ENCODE measurements at regions not wholly inside any gene's neighbourhood (a gene's known extent, or its start where the extent isn't known, plus 50 kb on each side); places are given as distances from the start of the nearest gene placed in this dataset.

GRCh38 chr1:90561911-90562310, 155.2 kb downstream of the BARHL2 start:
- no peaks in the 10 kb centered on the region for H3K36me3 ChIP-seq (ENCODE audit: control insufficient read depth, insufficient read depth, low read length)
- no peaks in the 10 kb centered on the region for H3K9me3 ChIP-seq (ENCODE audit: control insufficient read depth, low read length)
- 4 to 17% methylated on average over 3 of the region's 3 CpGs for WGBS, 2 experiments
- H3K27me3 ChIP-seq (ENCODE audit: control insufficient read depth, insufficient read depth, low read length, poor library complexity, severe bottlenecking) = no peaks in the 10 kb centered on the region
- H3K4me3 ChIP-seq (ENCODE audit: insufficient read depth, low read depth, low read length) = no peak overlapping the region
- no peaks in the 10 kb centered on the region for H3K4me1 ChIP-seq (ENCODE audit: control insufficient read depth, insufficient read depth, low read length)
- H3K27ac ChIP-seq (ENCODE audit: insufficient read depth, low read depth, low read length, poor library complexity, severe bottlenecking) = no peak overlapping the region

GRCh38 chr1:90561103-90561783, 155.9 kb downstream of the BARHL2 start:
- Histone ChIP-seq H3K27me3 (ENCODE audit: control insufficient read depth, insufficient read depth, low read length, poor library complexity, severe bottlenecking) (no peaks in the 10 kb centered on the region), H3K4me3 (ENCODE audit: insufficient read depth, low read depth, low read length) (no peak overlapping the region), H3K4me1 (ENCODE audit: control insufficient read depth, insufficient read depth, low read length) (no peaks in the 10 kb centered on the region), H3K27ac (ENCODE audit: insufficient read depth, low read depth, low read length, poor library complexity, severe bottlenecking) (no peak overlapping the region), H3K9me3 (ENCODE audit: control insufficient read depth, low read length) (no peaks in the 10 kb centered on the region), H3K36me3 (ENCODE audit: control insufficient read depth, insufficient read depth, low read length) (no peaks in the 10 kb centered on the region)
- WGBS, 2 experiments = 61 to 64% methylated on average over 7 of the region's 7 CpGs

GRCh38 chr1:90558754-90559378, 158.2 kb downstream of the BARHL2 start:
- Histone ChIP-seq H3K27ac (ENCODE audit: insufficient read depth, low read depth, low read length, poor library complexity, severe bottlenecking) (no peak overlapping the region), H3K4me1 (ENCODE audit: control insufficient read depth, insufficient read depth, low read length) (no peaks in the 10 kb centered on the region), H3K36me3 (ENCODE audit: control insufficient read depth, insufficient read depth, low read length) (no peaks in the 10 kb centered on the region), H3K9me3 (ENCODE audit: control insufficient read depth, low read length) (no peaks in the 10 kb centered on the region), H3K27me3 (ENCODE audit: control insufficient read depth, insufficient read depth, low read length, poor library complexity, severe bottlenecking) (no peaks in the 10 kb centered on the region), H3K4me3 (ENCODE audit: insufficient read depth, low read depth, low read length) (no peak overlapping the region)
- WGBS, 2 experiments = 88 to 92% methylated on average over 6 of the region's 6 CpGs

GRCh38 chr1:90558126-90558525, 159.0 kb downstream of the BARHL2 start:
- Histone ChIP-seq H3K27me3 (ENCODE audit: control insufficient read depth, insufficient read depth, low read length, poor library complexity, severe bottlenecking) (no peaks in the 10 kb centered on the region), H3K9me3 (ENCODE audit: control insufficient read depth, low read length) (no peaks in the 10 kb centered on the region), H3K4me3 (ENCODE audit: insufficient read depth, low read depth, low read length) (no peak overlapping the region), H3K27ac (ENCODE audit: insufficient read depth, low read depth, low read length, poor library complexity, severe bottlenecking) (no peak overlapping the region), H3K36me3 (ENCODE audit: control insufficient read depth, insufficient read depth, low read length) (no peaks in the 10 kb centered on the region), H3K4me1 (ENCODE audit: control insufficient read depth, insufficient read depth, low read length) (no peaks in the 10 kb centered on the region)
- WGBS, 2 experiments = 72 to 79% methylated on average over 1 of the region's 1 CpG

- no peaks in the 10 kb centered on the region for H3K4me1 ChIP-seq (ENCODE audit: control insufficient read depth, insufficient read depth, low read length)
- no peak overlapping the region for H3K27ac ChIP-seq (ENCODE audit: insufficient read depth, low read depth, low read length, poor library complexity, severe bottlenecking)
- 91 to 96% methylated on average over 4 of the region's 4 CpGs for WGBS, 2 experiments
- no peak overlapping the region for H3K4me3 ChIP-seq (ENCODE audit: insufficient read depth, low read depth, low read length)
- no peaks in the 10 kb centered on the region for H3K9me3 ChIP-seq (ENCODE audit: control insufficient read depth, low read length)
- no peaks in the 10 kb centered on the region for H3K27me3 ChIP-seq (ENCODE audit: control insufficient read depth, insufficient read depth, low read length, poor library complexity, severe bottlenecking)
- no peaks in the 10 kb centered on the region for H3K36me3 ChIP-seq (ENCODE audit: control insufficient read depth, insufficient read depth, low read length)
Observed at GRCh38 chr1:90557706-90558105, 159.4 kb downstream of the BARHL2 start.

GRCh38 chr1:90550626-90551406, 166.3 kb downstream of the BARHL2 start:
- Histone ChIP-seq H3K27me3 (ENCODE audit: control insufficient read depth, insufficient read depth, low read length, poor library complexity, severe bottlenecking) (no peaks in the 10 kb centered on the region), H3K4me1 (ENCODE audit: control insufficient read depth, insufficient read depth, low read length) (peaks cover 2% of the 10 kb centered on the region), H3K36me3 (ENCODE audit: control insufficient read depth, insufficient read depth, low read length) (no peaks in the 10 kb centered on the region), H3K4me3 (ENCODE audit: insufficient read depth, low read depth, low read length) (no peak overlapping the region), H3K27ac (ENCODE audit: insufficient read depth, low read depth, low read length, poor library complexity, severe bottlenecking) (no peak overlapping the region), H3K9me3 (ENCODE audit: control insufficient read depth, low read length) (no peaks in the 10 kb centered on the region)
- WGBS, 2 experiments = 73 to 75% methylated on average over 12 of the region's 12 CpGs

- H3K4me1 ChIP-seq (ENCODE audit: control insufficient read depth, insufficient read depth, low read length) = peaks cover 14% of the 10 kb centered on the region
- no peak overlapping the region for H3K4me3 ChIP-seq (ENCODE audit: insufficient read depth, low read depth, low read length)
- H3K27me3 ChIP-seq (ENCODE audit: control insufficient read depth, insufficient read depth, low read length, poor library complexity, severe bottlenecking) = no peaks in the 10 kb centered on the region
- H3K36me3 ChIP-seq (ENCODE audit: control insufficient read depth, insufficient read depth, low read length) = no peaks in the 10 kb centered on the region
- 56 to 73% methylated on average over 4 of the region's 4 CpGs for WGBS, 2 experiments
- H3K9me3 ChIP-seq (ENCODE audit: control insufficient read depth, low read length) = no peaks in the 10 kb centered on the region
- no peak overlapping the region for H3K27ac ChIP-seq (ENCODE audit: insufficient read depth, low read depth, low read length, poor library complexity, severe bottlenecking)
Observed at GRCh38 chr1:90544356-90544755, 172.7 kb downstream of the BARHL2 start.

- H3K27ac ChIP-seq (ENCODE audit: insufficient read depth, low read depth, low read length, poor library complexity, severe bottlenecking) = peak overlapping the region; percentile 51
- peaks cover 45% of the 10 kb centered on the region for H3K4me1 ChIP-seq (ENCODE audit: control insufficient read depth, insufficient read depth, low read length)
- H3K27me3 ChIP-seq (ENCODE audit: control insufficient read depth, insufficient read depth, low read length, poor library complexity, severe bottlenecking) = no peaks in the 10 kb centered on the region
- H3K4me3 ChIP-seq (ENCODE audit: insufficient read depth, low read depth, low read length) = no peak overlapping the region
- H3K36me3 ChIP-seq (ENCODE audit: control insufficient read depth, insufficient read depth, low read length) = no peaks in the 10 kb centered on the region
- no peaks in the 10 kb centered on the region for H3K9me3 ChIP-seq (ENCODE audit: control insufficient read depth, low read length)
- 27 to 31% methylated on average over 9 of the region's 9 CpGs for WGBS, 2 experiments
Observed at GRCh38 chr1:90537606-90538362, 179.3 kb downstream of the BARHL2 start.

- H3K4me1 ChIP-seq (ENCODE audit: control insufficient read depth, insufficient read depth, low read length) = peaks cover 59% of the 10 kb centered on the region
- no peak overlapping the region for H3K4me3 ChIP-seq (ENCODE audit: insufficient read depth, low read depth, low read length)
- H3K27ac ChIP-seq (ENCODE audit: insufficient read depth, low read depth, low read length, poor library complexity, severe bottlenecking) = peak overlapping the region; percentile 85
- no peaks in the 10 kb centered on the region for H3K9me3 ChIP-seq (ENCODE audit: control insufficient read depth, low read length)
- H3K27me3 ChIP-seq (ENCODE audit: control insufficient read depth, insufficient read depth, low read length, poor library complexity, severe bottlenecking) = no peaks in the 10 kb centered on the region
- no peaks in the 10 kb centered on the region for H3K36me3 ChIP-seq (ENCODE audit: control insufficient read depth, insufficient read depth, low read length)
- 1% methylated on average over 6 of the region's 6 CpGs for WGBS, 2 experiments
Observed at GRCh38 chr1:90534663-90535295, 182.3 kb downstream of the BARHL2 start.
